Liver (tissue), 8 donors: ENCODE measurements at regions not wholly inside any gene's neighbourhood (a gene's known extent, or its start where the extent isn't known, plus 50 kb on each side); places are given as distances from the start of the nearest gene placed in this dataset.

ENCODE experiments used
- DNase-seq: peaks from one replicate; pipeline ENCODE4 v3.0.0-alpha.2; 2017; ENCODE audit warnings: low spot score
- H3K27ac ChIP-seq, 2 donors: one replicate each; pipeline ENCODE4 v1.7.0; 2013; ENCODE audit warnings: inconsistent platforms in 2 of 2, low read length in 2 of 2, control low read depth in 1 of 2, low read depth in 1 of 2, mild to moderate bottlenecking in 1 of 2
- H3K27me3 ChIP-seq, 4 donors: one replicate each; pipeline versions ENCODE4 v1.6.1 to v1.7.0; 2013; ENCODE audit warnings: low read length in 3 of 4, inconsistent platforms in 1 of 4, mild to moderate bottlenecking in 1 of 4, moderate library complexity in 1 of 4; ENCODE audit not compliant: control insufficient read depth in 4 of 4, insufficient read depth in 4 of 4
- H3K36me3 ChIP-seq, 4 donors: one replicate each; pipeline versions ENCODE4 v1.6.1 to v1.7.0; 2013; ENCODE audit warnings: low read length in 3 of 4, mild to moderate bottlenecking in 3 of 4, low read depth in 1 of 4, moderate library complexity in 1 of 4; ENCODE audit not compliant: control insufficient read depth in 4 of 4, insufficient read depth in 3 of 4
- H3K4me1 ChIP-seq, 4 donors: one replicate each; pipeline versions ENCODE4 v1.6.1 to v1.7.0; 2013; ENCODE audit warnings: low read length in 3 of 4, mild to moderate bottlenecking in 3 of 4, moderate library complexity in 1 of 4; ENCODE audit not compliant: control insufficient read depth in 4 of 4, insufficient read depth in 4 of 4
- H3K4me3 ChIP-seq, 3 donors: one replicate each; pipeline versions ENCODE4 v1.6.1 to v1.7.0; 2013; ENCODE audit warnings: low read length in 3 of 3, control low read depth in 1 of 3, low read depth in 1 of 3, mild to moderate bottlenecking in 1 of 3
- H3K9ac ChIP-seq, 2 donors: one replicate each; pipeline ENCODE4 v1.7.0; 2013; ENCODE audit warnings: low read length in 2 of 2, mild to moderate bottlenecking in 2 of 2, moderate library complexity in 2 of 2, control low read depth in 1 of 2, low read depth in 1 of 2
- H3K9me3 ChIP-seq, 4 donors: one replicate each; pipeline versions ENCODE4 v1.6.1 to v1.7.0; 2013; ENCODE audit warnings: low read length in 3 of 4; ENCODE audit not compliant: control insufficient read depth in 4 of 4
- EGR1 ChIP-seq, 2 donors: IDR thresholded peaks; 2 replicates each; pipeline ENCODE4 v1.6.1; 2016 to 2018; ENCODE audit warnings: antibody characterized with exemption in 2 of 2, low read depth in 2 of 2
- FOXA1 ChIP-seq: IDR thresholded peaks from 2 replicates; pipeline ENCODE4 v1.6.1; 2016; ENCODE audit warnings: antibody characterized with exemption
- FOXA2 ChIP-seq: IDR thresholded peaks from 2 replicates; pipeline ENCODE4 v1.6.1; 2016; ENCODE audit warnings: antibody characterized with exemption
- GABPA ChIP-seq, 2 donors: IDR thresholded peaks in 1 of 2; conservative IDR thresholded peaks in 1 of 2; 2 replicates each; pipeline ENCODE4 v1.6.1; 2016; ENCODE audit warnings: antibody characterized with exemption in 2 of 2, mild to moderate bottlenecking in 1 of 2, moderate library complexity in 1 of 2
- HNF4A ChIP-seq, 2 donors: conservative IDR thresholded peaks; 2 replicates each; pipeline ENCODE4 v1.6.1; 2016; ENCODE audit warnings: antibody characterized with exemption in 2 of 2, mild to moderate bottlenecking in 2 of 2
- NR2F2 ChIP-seq: IDR thresholded peaks from 2 replicates; pipeline ENCODE4 v1.6.1; 2016; ENCODE audit warnings: antibody characterized with exemption
- RXRA ChIP-seq, 2 donors: IDR thresholded peaks; 2 replicates each; pipeline ENCODE4 v1.6.1; 2017 to 2018; ENCODE audit warnings: antibody characterized with exemption in 2 of 2, mild to moderate bottlenecking in 1 of 2
- SP1 ChIP-seq: IDR thresholded peaks from 2 replicates; pipeline ENCODE4 v1.6.1; 2018; ENCODE audit warnings: antibody characterized with exemption, mild to moderate bottlenecking
- TAF1 ChIP-seq: conservative IDR thresholded peaks from 2 replicates; pipeline ENCODE4 v1.6.1; 2016; ENCODE audit warnings: antibody characterized with exemption, mild to moderate bottlenecking
- YY1 ChIP-seq: IDR thresholded peaks from 2 replicates; pipeline ENCODE4 v1.6.1; 2016; ENCODE audit warnings: antibody characterized with exemption, mild to moderate bottlenecking
- WGBS: extraction: QIAGEN DNeasy Blood & Tissue Kit; methylation state at CpG from one replicate; pipeline ENCODE4 v1.1.7; 2013; 5-methylcytosine and 5-hydroxymethylcytosine counted together
- TF ChIP-seq, protein P1 (sequence below): IDR thresholded peaks from 2 replicates; pipeline ENCODE4 v1.6.1; 2016; ENCODE audit warnings: antibody characterized with exemption, mild to moderate bottlenecking
- TF ChIP-seq, protein P2 (sequence below): IDR thresholded peaks from 2 replicates; pipeline ENCODE4 v1.6.1; 2016; ENCODE audit warnings: antibody characterized with exemption
- TF ChIP-seq, protein P3 (sequence below): IDR thresholded peaks from 2 replicates; pipeline ENCODE4 v1.6.1; 2016; ENCODE audit warnings: antibody characterized with exemption
- TF ChIP-seq, protein P4 (sequence below): fragments of 150-350 bp; IDR thresholded peaks from 2 replicates; pipeline ENCODE4 v1.5.1; 2017; ENCODE audit warnings: improper control_type of control experiment, low read depth, low read length; ENCODE audit not compliant: missing input control
- donor health status: healthy.
- donor health status: healthy.
- donor health status: healthy.
- donor health status: healthy.
- donor health status: healthy.

DNA sequence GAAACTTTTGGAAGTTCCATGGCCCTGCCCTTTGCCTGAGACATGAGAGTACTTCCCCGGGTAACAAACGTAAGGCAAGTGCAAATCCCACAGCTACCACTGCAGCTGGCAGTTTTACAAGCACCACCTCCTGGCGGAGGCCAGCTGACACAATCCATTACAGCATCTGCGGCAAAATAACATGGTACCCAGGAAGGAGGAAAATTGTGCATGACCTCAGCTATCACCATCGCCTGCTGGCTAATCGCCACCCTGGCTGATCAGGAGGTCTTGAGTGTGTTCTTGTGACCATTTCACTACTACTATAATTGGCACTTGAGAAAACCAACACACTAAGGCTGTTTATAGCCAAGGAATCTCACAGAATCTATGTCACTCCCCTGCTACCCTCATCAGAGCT is 71.7 kb upstream of the SERPINE2 start (continued):
- TF ChIP-seq, protein P1, sequence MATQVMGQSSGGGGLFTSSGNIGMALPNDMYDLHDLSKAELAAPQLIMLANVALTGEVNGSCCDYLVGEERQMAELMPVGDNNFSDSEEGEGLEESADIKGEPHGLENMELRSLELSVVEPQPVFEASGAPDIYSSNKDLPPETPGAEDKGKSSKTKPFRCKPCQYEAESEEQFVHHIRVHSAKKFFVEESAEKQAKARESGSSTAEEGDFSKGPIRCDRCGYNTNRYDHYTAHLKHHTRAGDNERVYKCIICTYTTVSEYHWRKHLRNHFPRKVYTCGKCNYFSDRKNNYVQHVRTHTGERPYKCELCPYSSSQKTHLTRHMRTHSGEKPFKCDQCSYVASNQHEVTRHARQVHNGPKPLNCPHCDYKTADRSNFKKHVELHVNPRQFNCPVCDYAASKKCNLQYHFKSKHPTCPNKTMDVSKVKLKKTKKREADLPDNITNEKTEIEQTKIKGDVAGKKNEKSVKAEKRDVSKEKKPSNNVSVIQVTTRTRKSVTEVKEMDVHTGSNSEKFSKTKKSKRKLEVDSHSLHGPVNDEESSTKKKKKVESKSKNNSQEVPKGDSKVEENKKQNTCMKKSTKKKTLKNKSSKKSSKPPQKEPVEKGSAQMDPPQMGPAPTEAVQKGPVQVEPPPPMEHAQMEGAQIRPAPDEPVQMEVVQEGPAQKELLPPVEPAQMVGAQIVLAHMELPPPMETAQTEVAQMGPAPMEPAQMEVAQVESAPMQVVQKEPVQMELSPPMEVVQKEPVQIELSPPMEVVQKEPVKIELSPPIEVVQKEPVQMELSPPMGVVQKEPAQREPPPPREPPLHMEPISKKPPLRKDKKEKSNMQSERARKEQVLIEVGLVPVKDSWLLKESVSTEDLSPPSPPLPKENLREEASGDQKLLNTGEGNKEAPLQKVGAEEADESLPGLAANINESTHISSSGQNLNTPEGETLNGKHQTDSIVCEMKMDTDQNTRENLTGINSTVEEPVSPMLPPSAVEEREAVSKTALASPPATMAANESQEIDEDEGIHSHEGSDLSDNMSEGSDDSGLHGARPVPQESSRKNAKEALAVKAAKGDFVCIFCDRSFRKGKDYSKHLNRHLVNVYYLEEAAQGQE, result no peak

DNA sequence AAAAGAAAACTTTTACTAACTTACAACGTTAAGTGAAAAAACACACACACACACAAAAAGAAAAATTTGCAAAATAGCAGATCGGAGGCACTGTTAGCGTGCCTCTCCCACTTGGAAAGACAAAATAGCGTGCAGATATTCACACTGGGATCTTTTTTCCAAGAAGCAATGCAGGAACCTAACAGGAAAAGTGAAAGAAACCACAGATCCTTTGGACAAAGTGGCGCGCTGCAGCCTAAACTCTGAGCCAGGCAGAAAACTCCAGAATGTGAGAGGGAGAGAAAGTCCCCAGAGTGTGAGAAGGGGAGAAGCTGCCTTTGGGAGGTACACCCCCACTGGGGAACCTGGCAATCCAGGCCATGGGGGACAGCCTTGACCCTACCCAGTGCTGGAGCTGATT is 70.7 kb upstream of the SERPINE2 start:
- Histone ChIP-seq H3K27ac (no peak overlapping the region), H3K27me3 (no peaks in the 10 kb centered on the region), H3K9me3 (no peaks in the 10 kb centered on the region), H3K36me3 (no peaks in the 10 kb centered on the region), H3K4me1 (no peaks in the 10 kb centered on the region), H3K9ac (no peak overlapping the region), H3K4me3 (no peak overlapping the region)
- no peak for TF ChIP-seq NR2F2
- TF ChIP-seq FOXA1, result no peak
- TF ChIP-seq HNF4A (conservative IDR thresholded peaks at IDR 0.05), result no peak
- no peak for TF ChIP-seq TAF1
- no peak for TF ChIP-seq GABPA (IDR thresholded peaks at IDR 0.05 in 1 of 2, conservative IDR thresholded peaks at IDR 0.05 in 1 of 2)
- no peak for TF ChIP-seq EGR1 (IDR thresholded peaks at IDR 0.05; ENCODE audit: low read depth in 2 of 2)
- TF ChIP-seq, protein P1, result no peak
- no peak for TF ChIP-seq FOXA2
- TF ChIP-seq, protein P2, sequence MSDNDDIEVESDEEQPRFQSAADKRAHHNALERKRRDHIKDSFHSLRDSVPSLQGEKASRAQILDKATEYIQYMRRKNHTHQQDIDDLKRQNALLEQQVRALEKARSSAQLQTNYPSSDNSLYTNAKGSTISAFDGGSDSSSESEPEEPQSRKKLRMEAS, result no peak
- TF ChIP-seq YY1, result no peak
- TF ChIP-seq, protein P3, sequence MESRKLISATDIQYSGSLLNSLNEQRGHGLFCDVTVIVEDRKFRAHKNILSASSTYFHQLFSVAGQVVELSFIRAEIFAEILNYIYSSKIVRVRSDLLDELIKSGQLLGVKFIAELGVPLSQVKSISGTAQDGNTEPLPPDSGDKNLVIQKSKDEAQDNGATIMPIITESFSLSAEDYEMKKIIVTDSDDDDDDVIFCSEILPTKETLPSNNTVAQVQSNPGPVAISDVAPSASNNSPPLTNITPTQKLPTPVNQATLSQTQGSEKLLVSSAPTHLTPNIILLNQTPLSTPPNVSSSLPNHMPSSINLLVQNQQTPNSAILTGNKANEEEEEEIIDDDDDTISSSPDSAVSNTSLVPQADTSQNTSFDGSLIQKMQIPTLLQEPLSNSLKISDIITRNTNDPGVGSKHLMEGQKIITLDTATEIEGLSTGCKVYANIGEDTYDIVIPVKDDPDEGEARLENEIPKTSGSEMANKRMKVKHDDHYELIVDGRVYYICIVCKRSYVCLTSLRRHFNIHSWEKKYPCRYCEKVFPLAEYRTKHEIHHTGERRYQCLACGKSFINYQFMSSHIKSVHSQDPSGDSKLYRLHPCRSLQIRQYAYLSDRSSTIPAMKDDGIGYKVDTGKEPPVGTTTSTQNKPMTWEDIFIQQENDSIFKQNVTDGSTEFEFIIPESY, result no peak
- TF ChIP-seq, protein P4, sequence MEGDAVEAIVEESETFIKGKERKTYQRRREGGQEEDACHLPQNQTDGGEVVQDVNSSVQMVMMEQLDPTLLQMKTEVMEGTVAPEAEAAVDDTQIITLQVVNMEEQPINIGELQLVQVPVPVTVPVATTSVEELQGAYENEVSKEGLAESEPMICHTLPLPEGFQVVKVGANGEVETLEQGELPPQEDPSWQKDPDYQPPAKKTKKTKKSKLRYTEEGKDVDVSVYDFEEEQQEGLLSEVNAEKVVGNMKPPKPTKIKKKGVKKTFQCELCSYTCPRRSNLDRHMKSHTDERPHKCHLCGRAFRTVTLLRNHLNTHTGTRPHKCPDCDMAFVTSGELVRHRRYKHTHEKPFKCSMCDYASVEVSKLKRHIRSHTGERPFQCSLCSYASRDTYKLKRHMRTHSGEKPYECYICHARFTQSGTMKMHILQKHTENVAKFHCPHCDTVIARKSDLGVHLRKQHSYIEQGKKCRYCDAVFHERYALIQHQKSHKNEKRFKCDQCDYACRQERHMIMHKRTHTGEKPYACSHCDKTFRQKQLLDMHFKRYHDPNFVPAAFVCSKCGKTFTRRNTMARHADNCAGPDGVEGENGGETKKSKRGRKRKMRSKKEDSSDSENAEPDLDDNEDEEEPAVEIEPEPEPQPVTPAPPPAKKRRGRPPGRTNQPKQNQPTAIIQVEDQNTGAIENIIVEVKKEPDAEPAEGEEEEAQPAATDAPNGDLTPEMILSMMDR, result no peak
- no peak for TF ChIP-seq SP1
- TF ChIP-seq RXRA (IDR thresholded peaks at IDR 0.05), result no peak
- 87% methylated on average over 6 of the region's 6 CpGs for WGBS
- DNase-seq, result no peak
